ENCODE measurements at regions not wholly inside any gene's neighbourhood (a gene's known extent, or its start where the extent isn't known, plus 50 kb on each side); places are given as distances from the start of the nearest gene placed in this dataset.

- no peaks in the 10 kb centered on the region for H3K4me1 ChIP-seq (ENCODE audit: insufficient read depth)
- WGBS, 3 donors: 90 to 94% (median 93%) methylated on average over 13 of the region's 13 CpGs
- H3K36me3 ChIP-seq: no peaks in the 10 kb centered on the region
- H3K27me3 ChIP-seq: no peaks in the 10 kb centered on the region
- H3K4me3 ChIP-seq: no peak overlapping the region
- TF ChIP-seq EP300 (IDR thresholded peaks at IDR 0.05): no peak
- TF ChIP-seq, protein P1, sequence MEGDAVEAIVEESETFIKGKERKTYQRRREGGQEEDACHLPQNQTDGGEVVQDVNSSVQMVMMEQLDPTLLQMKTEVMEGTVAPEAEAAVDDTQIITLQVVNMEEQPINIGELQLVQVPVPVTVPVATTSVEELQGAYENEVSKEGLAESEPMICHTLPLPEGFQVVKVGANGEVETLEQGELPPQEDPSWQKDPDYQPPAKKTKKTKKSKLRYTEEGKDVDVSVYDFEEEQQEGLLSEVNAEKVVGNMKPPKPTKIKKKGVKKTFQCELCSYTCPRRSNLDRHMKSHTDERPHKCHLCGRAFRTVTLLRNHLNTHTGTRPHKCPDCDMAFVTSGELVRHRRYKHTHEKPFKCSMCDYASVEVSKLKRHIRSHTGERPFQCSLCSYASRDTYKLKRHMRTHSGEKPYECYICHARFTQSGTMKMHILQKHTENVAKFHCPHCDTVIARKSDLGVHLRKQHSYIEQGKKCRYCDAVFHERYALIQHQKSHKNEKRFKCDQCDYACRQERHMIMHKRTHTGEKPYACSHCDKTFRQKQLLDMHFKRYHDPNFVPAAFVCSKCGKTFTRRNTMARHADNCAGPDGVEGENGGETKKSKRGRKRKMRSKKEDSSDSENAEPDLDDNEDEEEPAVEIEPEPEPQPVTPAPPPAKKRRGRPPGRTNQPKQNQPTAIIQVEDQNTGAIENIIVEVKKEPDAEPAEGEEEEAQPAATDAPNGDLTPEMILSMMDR (IDR thresholded peaks at IDR 0.05): no peak
- no peak for TF ChIP-seq POLR2A (IDR thresholded peaks at IDR 0.05)
- peak in 2 of 5 donors; percentile 3 to 15 for DNase-seq
- H3K9me3 ChIP-seq: no peaks in the 10 kb centered on the region
- H3K27ac ChIP-seq: no peak overlapping the region
- intact Hi-C loops (cut with DNase I): no loop called here
Measured at GRCh38 chr3:127407026-127407939, 119.4 kb upstream of the PRR20G start.

- WGBS, 3 donors: 75 to 78% (median 75%) methylated on average over 14 of the region's 14 CpGs
- H3K4me3 ChIP-seq: no peak overlapping the region
- no peaks in the 10 kb centered on the region for H3K36me3 ChIP-seq
- no peak overlapping the region for H3K27ac ChIP-seq
- TF ChIP-seq EP300 (IDR thresholded peaks at IDR 0.05): no peak
- TF ChIP-seq POLR2A (IDR thresholded peaks at IDR 0.05): no peak
- TF ChIP-seq, protein P1 (IDR thresholded peaks at IDR 0.05): no peak
- peak in 2 of 5 donors; percentile 5 to 17 for DNase-seq
- intact Hi-C loops (cut with DNase I): no loop called here
- H3K9me3 ChIP-seq: no peaks in the 10 kb centered on the region
- H3K4me1 ChIP-seq (ENCODE audit: insufficient read depth): no peaks in the 10 kb centered on the region
- no peaks in the 10 kb centered on the region for H3K27me3 ChIP-seq
Measured at GRCh38 chr3:127406309-127407025, 118.6 kb upstream of the PRR20G start.

- Histone ChIP-seq H3K4me1 (ENCODE audit: insufficient read depth) (no peaks in the 10 kb centered on the region), H3K9me3 (no peaks in the 10 kb centered on the region), H3K4me3 (no peak overlapping the region), H3K27ac (no peak overlapping the region), H3K36me3 (no peaks in the 10 kb centered on the region), H3K27me3 (no peaks in the 10 kb centered on the region)
- no peak for TF ChIP-seq EP300 (IDR thresholded peaks at IDR 0.05)
- TF ChIP-seq, protein P1 (IDR thresholded peaks at IDR 0.05): no peak
- TF ChIP-seq POLR2A (IDR thresholded peaks at IDR 0.05): no peak
- DNase-seq: peak in 1 of 5 donors; percentile 3
- 80 to 87% (median 83%) methylated on average over 10 of the region's 10 CpGs for WGBS, 3 donors
- intact Hi-C loops (cut with DNase I): no loop called here
Measured at GRCh38 chr3:127405791-127406190, 117.9 kb upstream of the PRR20G start.

DNA sequence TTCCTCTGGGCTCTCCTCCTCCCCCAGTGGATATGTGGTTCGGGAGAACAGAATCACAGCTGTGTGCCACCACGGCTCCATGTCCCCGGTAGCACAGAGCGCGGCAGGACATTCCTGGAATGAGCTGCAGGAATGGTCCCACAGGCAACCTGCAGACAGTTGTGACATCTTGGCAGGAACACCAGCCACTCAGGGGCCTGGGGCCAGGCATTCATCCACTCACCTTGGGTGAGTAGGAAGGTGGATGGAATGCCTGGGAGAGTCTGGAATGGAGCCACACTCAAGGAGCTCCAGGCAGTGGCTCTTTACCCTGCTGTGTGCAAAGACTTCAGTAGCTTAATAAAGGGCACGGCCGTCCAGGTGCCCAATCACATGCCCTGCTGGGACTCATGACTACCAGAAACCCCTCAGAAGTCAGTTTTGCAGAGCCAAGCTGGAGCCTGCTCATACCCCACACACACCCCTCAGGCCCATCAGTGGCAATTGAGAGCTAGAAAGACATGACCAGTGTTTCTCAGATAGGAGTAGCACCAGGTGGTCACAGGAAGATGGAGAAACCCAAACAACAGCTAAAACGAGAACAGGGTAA is 117.3 kb upstream of the PRR20G start:
- DNase-seq: peak in 2 of 5 donors; percentile 6 to 9
- WGBS, 3 donors: 73 to 79% (median 73%) methylated on average over 8 of the region's 8 CpGs
- intact Hi-C loops (cut with DNase I): no loop called here

More for the DNA sequence above, 117.3 kb upstream of the PRR20G start:
- TF ChIP-seq, protein P1 (IDR thresholded peaks at IDR 0.05): no peak
- TF ChIP-seq POLR2A (IDR thresholded peaks at IDR 0.05): no peak
- H3K9me3 ChIP-seq: no peaks in the 10 kb centered on the region
- H3K4me3 ChIP-seq: no peak overlapping the region
- no peaks in the 10 kb centered on the region for H3K4me1 ChIP-seq (ENCODE audit: insufficient read depth)
- no peak overlapping the region for H3K27ac ChIP-seq
- H3K36me3 ChIP-seq: no peaks in the 10 kb centered on the region
- H3K27me3 ChIP-seq: no peaks in the 10 kb centered on the region

All from ovary (tissue), 7 donors.